Keratinocyte (primary cell): ENCODE measurements at regions not wholly inside any gene's neighbourhood (a gene's known extent, or its start where the extent isn't known, plus 50 kb on each side); places are given as distances from the start of the nearest gene placed in this dataset.

Experiments used
- EZH2 ChIP-seq: IDR thresholded peaks from one replicate; pipeline ENCODE4 v1.6.1; 2012; ENCODE audit warnings: inconsistent platforms, mild to moderate bottlenecking, low read length, moderate library complexity
- TF ChIP-seq, protein P1 (sequence below), 3 experiments: IDR thresholded peaks in 1 of 3; conservative IDR thresholded peaks in 1 of 3; optimal IDR thresholded peaks in 1 of 3; 2 replicates in 2 of 3; 3 replicates in 1 of 3; pipeline versions ENCODE3 to v1.5.1; 2011; ENCODE audit warnings: low read length in 3 of 3, mild to moderate bottlenecking in 3 of 3, moderate library complexity in 2 of 3, control low read depth in 1 of 3, inconsistent platforms in 1 of 3; ENCODE audit not compliant: insufficient read depth in 2 of 3; ENCODE audit errors: extremely low read depth in 1 of 3

DNA sequence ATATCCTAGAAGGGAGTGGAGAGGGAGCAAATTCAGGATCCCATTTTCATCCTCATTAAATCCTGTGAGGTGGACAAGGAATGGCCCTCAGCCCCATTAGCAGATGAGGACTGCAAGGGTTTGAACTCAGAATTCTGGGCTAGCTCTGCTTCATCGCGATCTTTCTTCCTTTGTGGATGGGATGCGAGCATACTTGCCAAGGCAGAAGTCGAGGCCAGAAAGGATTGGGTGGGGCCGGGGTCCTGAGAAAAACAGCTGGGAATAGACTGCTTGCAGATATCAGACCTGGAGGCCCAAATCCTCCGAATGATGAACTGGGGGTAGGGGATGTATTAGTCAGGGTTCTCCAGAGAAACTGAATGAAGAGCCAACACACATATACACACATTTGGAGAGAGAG, 179.0 kb downstream of the CHST1 start:
- TF ChIP-seq, protein P1, sequence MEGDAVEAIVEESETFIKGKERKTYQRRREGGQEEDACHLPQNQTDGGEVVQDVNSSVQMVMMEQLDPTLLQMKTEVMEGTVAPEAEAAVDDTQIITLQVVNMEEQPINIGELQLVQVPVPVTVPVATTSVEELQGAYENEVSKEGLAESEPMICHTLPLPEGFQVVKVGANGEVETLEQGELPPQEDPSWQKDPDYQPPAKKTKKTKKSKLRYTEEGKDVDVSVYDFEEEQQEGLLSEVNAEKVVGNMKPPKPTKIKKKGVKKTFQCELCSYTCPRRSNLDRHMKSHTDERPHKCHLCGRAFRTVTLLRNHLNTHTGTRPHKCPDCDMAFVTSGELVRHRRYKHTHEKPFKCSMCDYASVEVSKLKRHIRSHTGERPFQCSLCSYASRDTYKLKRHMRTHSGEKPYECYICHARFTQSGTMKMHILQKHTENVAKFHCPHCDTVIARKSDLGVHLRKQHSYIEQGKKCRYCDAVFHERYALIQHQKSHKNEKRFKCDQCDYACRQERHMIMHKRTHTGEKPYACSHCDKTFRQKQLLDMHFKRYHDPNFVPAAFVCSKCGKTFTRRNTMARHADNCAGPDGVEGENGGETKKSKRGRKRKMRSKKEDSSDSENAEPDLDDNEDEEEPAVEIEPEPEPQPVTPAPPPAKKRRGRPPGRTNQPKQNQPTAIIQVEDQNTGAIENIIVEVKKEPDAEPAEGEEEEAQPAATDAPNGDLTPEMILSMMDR (optimal IDR thresholded peaks at IDR 0.05 in 1 of 3, IDR thresholded peaks at IDR 0.05 in 1 of 3, conservative IDR thresholded peaks at IDR 0.05 in 1 of 3; ENCODE audit: extremely low read depth in 1 of 3, insufficient read depth in 2 of 3, low read length in 3 of 3) = no peak
- TF ChIP-seq EZH2 = no peak
